Vagina (tissue), 2 donors: ENCODE measurements at regions not wholly inside any gene's neighbourhood (a gene's known extent, or its start where the extent isn't known, plus 50 kb on each side); places are given as distances from the start of the nearest gene placed in this dataset.

Experiments
- DNase-seq, 2 donors: peaks; one replicate each; pipeline ENCODE4 v3.0.0-alpha.2; 2017; ENCODE audit errors: extremely low spot score in 2 of 2
- H3K27ac ChIP-seq: fragments of 200-600 bp; sonication (generic); one replicate; pipeline ENCODE4 v1.5.1; 2019
- H3K27me3 ChIP-seq: fragments of 200-600 bp; sonication (generic); one replicate; pipeline ENCODE4 v1.5.1; 2019
- H3K36me3 ChIP-seq, 2 donors: fragments of 200-600 bp; sonication (generic); one replicate each; pipeline ENCODE4 v1.5.1; 2017 to 2019
- H3K4me1 ChIP-seq: fragments of 200-600 bp; sonication (generic); one replicate; pipeline ENCODE4 v1.5.1; 2019
- H3K4me3 ChIP-seq, 2 donors: fragments of 200-600 bp; sonication (generic); 1 replicate in 1 of 2; 2 replicates in 1 of 2; pipeline ENCODE4 v1.5.1; 2016 to 2019
- H3K9me3 ChIP-seq: fragments of 200-600 bp; sonication (generic); one replicate; pipeline ENCODE4 v1.5.1; 2019
- POLR2A ChIP-seq, 2 donors: fragments of 450-650 bp; IDR thresholded peaks; one replicate each; pipeline ENCODE4 v1.6.1; 2017; ENCODE audit warnings: antibody characterized with exemption in 2 of 2, mild to moderate bottlenecking in 2 of 2, moderate library complexity in 2 of 2
- POLR2AphosphoS5 ChIP-seq, 2 donors: sonication (generic); formaldehyde crosslinking; IDR thresholded peaks; one replicate each; pipeline ENCODE4 v1.9.0; 2017; ENCODE audit warnings: antibody characterized with exemption in 2 of 2, mild to moderate bottlenecking in 2 of 2, low read depth in 1 of 2; ENCODE audit not compliant: insufficient read depth in 1 of 2
- intact Hi-C: fragments of 100-400 bp; cut with DNase I; formaldehyde crosslinking; loops from one replicate; pipeline ENCODE4 v1.15.1; 2023
- TF ChIP-seq, protein P1 (sequence below), 3 experiments: fragments of 450-650 bp in 2 of 3; fragments of 200-600 bp in 1 of 3; sonication (generic) in 1 of 3; IDR thresholded peaks; one replicate each; pipeline ENCODE4 v1.5.1; 2017 to 2019; ENCODE audit warnings: antibody characterized with exemption in 3 of 3, mild to moderate bottlenecking in 2 of 3, moderate library complexity in 2 of 3

GRCh38 chr12:114275932-114276785 lies 129.8 kb downstream of the TBX5 start:
- Histone ChIP-seq H3K9me3 (no peaks in the 10 kb centered on the region), H3K4me1 (no peaks in the 10 kb centered on the region), H3K4me3 (no peak overlapping the region), H3K36me3 (no peaks in the 10 kb centered on the region), H3K27me3 (no peaks in the 10 kb centered on the region), H3K27ac (no peak overlapping the region)
- TF ChIP-seq, protein P1, sequence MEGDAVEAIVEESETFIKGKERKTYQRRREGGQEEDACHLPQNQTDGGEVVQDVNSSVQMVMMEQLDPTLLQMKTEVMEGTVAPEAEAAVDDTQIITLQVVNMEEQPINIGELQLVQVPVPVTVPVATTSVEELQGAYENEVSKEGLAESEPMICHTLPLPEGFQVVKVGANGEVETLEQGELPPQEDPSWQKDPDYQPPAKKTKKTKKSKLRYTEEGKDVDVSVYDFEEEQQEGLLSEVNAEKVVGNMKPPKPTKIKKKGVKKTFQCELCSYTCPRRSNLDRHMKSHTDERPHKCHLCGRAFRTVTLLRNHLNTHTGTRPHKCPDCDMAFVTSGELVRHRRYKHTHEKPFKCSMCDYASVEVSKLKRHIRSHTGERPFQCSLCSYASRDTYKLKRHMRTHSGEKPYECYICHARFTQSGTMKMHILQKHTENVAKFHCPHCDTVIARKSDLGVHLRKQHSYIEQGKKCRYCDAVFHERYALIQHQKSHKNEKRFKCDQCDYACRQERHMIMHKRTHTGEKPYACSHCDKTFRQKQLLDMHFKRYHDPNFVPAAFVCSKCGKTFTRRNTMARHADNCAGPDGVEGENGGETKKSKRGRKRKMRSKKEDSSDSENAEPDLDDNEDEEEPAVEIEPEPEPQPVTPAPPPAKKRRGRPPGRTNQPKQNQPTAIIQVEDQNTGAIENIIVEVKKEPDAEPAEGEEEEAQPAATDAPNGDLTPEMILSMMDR (IDR thresholded peaks at IDR 0.05) = no peak
- TF ChIP-seq POLR2A (IDR thresholded peaks at IDR 0.05) = no peak
- TF ChIP-seq POLR2AphosphoS5 (IDR thresholded peaks at IDR 0.05; ENCODE audit: insufficient read depth in 1 of 2, low read depth in 1 of 2) = no peak
- DNase-seq = no peak
- intact Hi-C loops = no loop called here

- intact Hi-C loops = no loop called here
- no peak overlapping the region for H3K4me3 ChIP-seq
These were observed 130.9 kb downstream of the TBX5 start for GRCh38 chr12:114275086-114275485.

GRCh38 chr12:114274131-114274530 lies 131.8 kb downstream of the TBX5 start:
- DNase-seq = no peak
- Histone ChIP-seq H3K36me3 (no peaks in the 10 kb centered on the region), H3K4me1 (no peaks in the 10 kb centered on the region), H3K9me3 (no peaks in the 10 kb centered on the region), H3K4me3 (no peak overlapping the region), H3K27me3 (no peaks in the 10 kb centered on the region), H3K27ac (no peak overlapping the region)
- TF ChIP-seq POLR2A (IDR thresholded peaks at IDR 0.05) (no peak), POLR2AphosphoS5 (IDR thresholded peaks at IDR 0.05; ENCODE audit: insufficient read depth in 1 of 2, low read depth in 1 of 2) (no peak)
- TF ChIP-seq, protein P1 (IDR thresholded peaks at IDR 0.05) = no peak
- intact Hi-C loops = no loop called here

More at GRCh38 chr12:114275086-114275485, 130.9 kb downstream of the TBX5 start:
- Histone ChIP-seq H3K36me3 (no peaks in the 10 kb centered on the region), H3K27ac (no peak overlapping the region), H3K27me3 (no peaks in the 10 kb centered on the region), H3K4me1 (no peaks in the 10 kb centered on the region), H3K9me3 (no peaks in the 10 kb centered on the region)
- DNase-seq = no peak
- TF ChIP-seq POLR2AphosphoS5 (IDR thresholded peaks at IDR 0.05; ENCODE audit: insufficient read depth in 1 of 2, low read depth in 1 of 2) (no peak), POLR2A (IDR thresholded peaks at IDR 0.05) (no peak)
- TF ChIP-seq, protein P1 (IDR thresholded peaks at IDR 0.05) = no peak

DNA sequence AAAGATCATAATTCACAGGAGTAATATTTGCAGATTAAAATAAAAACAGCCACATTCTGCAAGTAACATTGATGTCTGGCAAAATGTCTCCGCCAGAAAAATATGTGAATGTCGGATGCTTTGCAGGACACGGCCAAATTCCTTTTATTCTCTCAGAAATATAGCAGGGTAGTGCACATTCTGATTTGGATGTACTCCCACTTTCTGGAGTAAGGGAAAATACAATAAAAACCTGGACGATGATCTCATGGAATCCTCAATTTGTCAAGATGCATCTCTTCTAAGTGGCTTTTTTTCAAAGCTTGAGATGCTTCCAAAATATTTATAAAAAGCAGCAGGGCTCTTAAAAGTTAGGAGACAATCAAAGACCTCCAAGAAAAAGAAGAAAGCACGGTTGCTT lies 133.3 kb downstream of the TBX5 start:
- H3K27me3 ChIP-seq = no peaks in the 10 kb centered on the region
- no peaks in the 10 kb centered on the region for H3K4me1 ChIP-seq
- TF ChIP-seq POLR2A (IDR thresholded peaks at IDR 0.05) (no peak), POLR2AphosphoS5 (IDR thresholded peaks at IDR 0.05; ENCODE audit: insufficient read depth in 1 of 2, low read depth in 1 of 2) (no peak)
- TF ChIP-seq, protein P1 (IDR thresholded peaks at IDR 0.05) = no peak
- H3K27ac ChIP-seq = no peak overlapping the region
- H3K9me3 ChIP-seq = no peaks in the 10 kb centered on the region
- intact Hi-C loops = no loop called here
- H3K4me3 ChIP-seq = no peak overlapping the region
- no peak for DNase-seq
- H3K36me3 ChIP-seq = no peaks in the 10 kb centered on the region

- H3K27me3 ChIP-seq = no peaks in the 10 kb centered on the region
These were observed 133.9 kb downstream of the TBX5 start for GRCh38 chr12:114272071-114272470.

More at GRCh38 chr12:114272071-114272470, 133.9 kb downstream of the TBX5 start:
- H3K36me3 ChIP-seq = no peaks in the 10 kb centered on the region
- intact Hi-C loops = no loop called here
- H3K9me3 ChIP-seq = no peaks in the 10 kb centered on the region
- H3K27ac ChIP-seq = no peak overlapping the region
- H3K4me3 ChIP-seq = no peak overlapping the region
- no peak for DNase-seq
- TF ChIP-seq POLR2A (IDR thresholded peaks at IDR 0.05) (no peak), POLR2AphosphoS5 (IDR thresholded peaks at IDR 0.05; ENCODE audit: insufficient read depth in 1 of 2, low read depth in 1 of 2) (no peak)
- TF ChIP-seq, protein P1 (IDR thresholded peaks at IDR 0.05) = no peak
- H3K4me1 ChIP-seq = no peaks in the 10 kb centered on the region
